NT2/D1 (cell line): ENCODE measurements at regions not wholly inside any gene's neighbourhood (a gene's known extent, or its start where the extent isn't known, plus 50 kb on each side); places are given as distances from the start of the nearest gene placed in this dataset.
"Not testable (repeated sequence)": the region's sequence is repeated elsewhere in the genome, so short reads cannot be mapped to it uniquely, and the experiment has no call there.

Experiments
- SUZ12 ChIP-seq: IDR thresholded peaks from 2 replicates; pipeline ENCODE4 v1.6.1; 2011; ENCODE audit not compliant: insufficient read length, insufficient read depth; ENCODE audit errors: extremely low read depth
- YY1 ChIP-seq: IDR thresholded peaks from 2 replicates; pipeline ENCODE4 v1.6.1; 2011; ENCODE audit not compliant: insufficient read length, insufficient read depth
- ZNF274 ChIP-seq: IDR thresholded peaks from 2 replicates; pipeline ENCODE4 v1.6.1; 2011; ENCODE audit warnings: mild to moderate bottlenecking, low read depth, low read length

DNA sequence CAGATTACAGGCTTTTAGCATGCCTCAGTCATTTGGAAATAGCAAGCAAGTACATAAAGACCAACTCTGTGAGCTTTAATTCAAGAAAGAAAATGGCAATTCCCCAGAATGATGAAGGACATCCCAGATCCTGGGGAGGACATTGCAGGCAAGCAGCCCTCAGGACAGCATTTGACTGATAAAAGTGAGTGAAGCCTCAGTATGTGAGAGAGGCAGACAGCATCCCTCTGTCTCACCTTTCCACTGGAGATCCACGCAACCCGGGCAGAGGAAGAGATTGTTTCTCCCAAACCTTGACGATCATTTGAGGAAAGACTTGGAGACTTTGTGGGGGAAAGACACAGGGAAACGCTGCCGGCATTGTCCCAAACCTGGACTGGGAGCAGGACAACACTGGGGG lies 128.0 kb upstream of the PABPC3 start:
- not testable (repeated sequence) for TF ChIP-seq ZNF274, YY1, SUZ12
